Caco-2 (cell line): ENCODE measurements at regions not wholly inside any gene's neighbourhood (a gene's known extent, or its start where the extent isn't known, plus 50 kb on each side); places are given as distances from the start of the nearest gene placed in this dataset.
A peak's percentile ranks its signal among the peaks of the same experiment; 100 is the strongest.

Source experiments
- BruUV-seq: library from RNA; stranded (reverse); fragments of 400-500 nt; replicated peaks from 2 replicates; lab custom pipeline; 2021; lab: Mats Ljungman, UMichigan
- CTCF ChIA-PET: fragments of 300-600 bp; sonication (Branson Sonifier 250); formaldehyde crosslinking; loops from one replicate; lab custom pipeline; 2022; ENCODE audit warnings: antibody characterized with exemption; lab: Charles Lee
- POLR2A ChIA-PET: fragments of 300-600 bp; sonication (Branson Sonifier 250); formaldehyde crosslinking; loops from one replicate; lab custom pipeline; 2022; ENCODE audit warnings: antibody characterized with exemption; lab: Charles Lee
- DNase-seq, 2 experiments: peaks; one replicate each; pipeline versions ENCODE4 v3.0.0 to v3.0.0-alpha.2; 2020 to 2022
- H3K27me3 ChIP-seq: replicated peaks from 2 replicates; pipeline ENCODE4 v1.6.0; 2011; ENCODE audit warnings: low read length; ENCODE audit not compliant: control insufficient read depth, insufficient read depth
- H3K36me3 ChIP-seq: 2 replicates; pipeline ENCODE4 v1.5.1; 2011; ENCODE audit warnings: low read length; ENCODE audit not compliant: control insufficient read depth, insufficient read depth
- H3K4me1 ChIP-seq: fragments of 250-450 bp; sonication (Bioruptor Pico); 2 replicates; pipeline ENCODE4 v1.5.1; 2020; ENCODE audit warnings: mild to moderate bottlenecking
- H3K4me3 ChIP-seq: 2 replicates; pipeline ENCODE4 v1.5.1; 2011; ENCODE audit warnings: low read depth, mild to moderate bottlenecking, control low read depth, low read length
- H3K9me3 ChIP-seq: fragments of 250-450 bp; sonication (Bioruptor Pico); 2 replicates; pipeline ENCODE4 v1.5.1; 2020; ENCODE audit warnings: mild to moderate bottlenecking, moderate library complexity
- H3K27ac Mint-ChIP-seq: one replicate; pipeline ENCODE4 v1.8.0; 2022; ENCODE audit warnings: mixed read lengths; ENCODE audit not compliant: unreplicated experiment
- H3K27me3 Mint-ChIP-seq: one replicate; pipeline ENCODE4 v1.8.0; 2022; ENCODE audit warnings: mixed read lengths; ENCODE audit not compliant: insufficient read depth, unreplicated experiment
- H3K36me3 Mint-ChIP-seq: one replicate; pipeline ENCODE4 v1.8.0; 2022; ENCODE audit warnings: mild to moderate bottlenecking, mixed read lengths; ENCODE audit not compliant: insufficient read depth, unreplicated experiment
- H3K4me1 Mint-ChIP-seq: one replicate; pipeline ENCODE4 v1.8.0; 2022; ENCODE audit warnings: low read depth, mixed read lengths; ENCODE audit not compliant: unreplicated experiment
- H3K4me3 Mint-ChIP-seq: one replicate; pipeline ENCODE4 v1.8.0; 2022; ENCODE audit warnings: mild to moderate bottlenecking, moderate library complexity, mixed read lengths; ENCODE audit not compliant: unreplicated experiment
- H3K9me3 Mint-ChIP-seq: one replicate; pipeline ENCODE4 v1.8.0; 2022; ENCODE audit warnings: mixed read lengths; ENCODE audit not compliant: unreplicated experiment
- intact Hi-C: fragments of 100-400 bp; cut with micrococcal nuclease; formaldehyde crosslinking; loops from one replicate; pipeline ENCODE4 v1.10.0; 2022; ENCODE audit not compliant: unreplicated experiment
- TF ChIP-seq, protein P1 (sequence below), 2 experiments: fragments of 200-600 bp in 1 of 2; IDR thresholded peaks; 1 replicate in 1 of 2; 2 replicates in 1 of 2; pipeline versions ENCODE4 v1.5.1 to v1.8.0; 2011 to 2022; ENCODE audit warnings: antibody characterized with exemption in 1 of 2, control low read depth in 1 of 2, inconsistent platforms in 1 of 2, low read depth in 1 of 2, low read length in 1 of 2, mild to moderate bottlenecking in 1 of 2, moderate library complexity in 1 of 2; ENCODE audit not compliant: insufficient read depth in 1 of 2, severe bottlenecking in 1 of 2, unreplicated experiment in 1 of 2

DNA sequence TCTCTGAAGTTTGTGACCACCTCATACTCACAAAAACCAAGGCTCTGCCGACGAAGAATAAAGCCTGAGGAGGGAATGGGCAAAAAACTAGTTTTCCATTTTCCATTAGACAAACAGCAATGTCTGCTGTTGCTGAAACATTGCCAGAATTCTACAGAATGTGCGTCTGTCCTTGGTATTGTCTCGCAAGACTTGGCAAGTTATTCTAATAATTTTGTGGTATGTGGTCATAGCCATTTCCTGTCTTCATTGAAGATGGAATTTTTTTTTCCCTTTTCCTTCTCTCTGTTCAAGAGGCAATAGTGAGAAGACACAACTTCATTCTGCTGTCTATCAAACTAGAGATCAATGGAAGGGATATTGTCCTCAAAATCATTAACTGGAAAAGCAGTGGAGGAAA, 296.1 kb downstream of the RND3 start:
- Mint-ChIP-seq H3K36me3 (no peaks in the 10 kb centered on the region), H3K9me3 (no peaks in the 10 kb centered on the region), H3K4me3 (no peak overlapping the region), H3K27ac (no peak overlapping the region), H3K27me3 (no peaks in the 10 kb centered on the region), H3K4me1 (no peaks in the 10 kb centered on the region)
- ChIA-PET POLR2A (no interaction called here), CTCF (no interaction called here)
- DNase-seq, result no peak
- Histone ChIP-seq H3K4me1 (0 out of 2 replicates have a peak, but pooled peaks cover 6% of the 10 kb centered on the region), H3K9me3 (peaks cover 8% of the 10 kb centered on the region; the same call in 1 of the 2 replicates), H3K36me3 (no peaks in the 10 kb centered on the region), H3K27me3 (no peaks in the 10 kb centered on the region), H3K4me3 (no peak overlapping the region)
- BruUV-seq, result no TSS peak
- TF ChIP-seq, protein P1, sequence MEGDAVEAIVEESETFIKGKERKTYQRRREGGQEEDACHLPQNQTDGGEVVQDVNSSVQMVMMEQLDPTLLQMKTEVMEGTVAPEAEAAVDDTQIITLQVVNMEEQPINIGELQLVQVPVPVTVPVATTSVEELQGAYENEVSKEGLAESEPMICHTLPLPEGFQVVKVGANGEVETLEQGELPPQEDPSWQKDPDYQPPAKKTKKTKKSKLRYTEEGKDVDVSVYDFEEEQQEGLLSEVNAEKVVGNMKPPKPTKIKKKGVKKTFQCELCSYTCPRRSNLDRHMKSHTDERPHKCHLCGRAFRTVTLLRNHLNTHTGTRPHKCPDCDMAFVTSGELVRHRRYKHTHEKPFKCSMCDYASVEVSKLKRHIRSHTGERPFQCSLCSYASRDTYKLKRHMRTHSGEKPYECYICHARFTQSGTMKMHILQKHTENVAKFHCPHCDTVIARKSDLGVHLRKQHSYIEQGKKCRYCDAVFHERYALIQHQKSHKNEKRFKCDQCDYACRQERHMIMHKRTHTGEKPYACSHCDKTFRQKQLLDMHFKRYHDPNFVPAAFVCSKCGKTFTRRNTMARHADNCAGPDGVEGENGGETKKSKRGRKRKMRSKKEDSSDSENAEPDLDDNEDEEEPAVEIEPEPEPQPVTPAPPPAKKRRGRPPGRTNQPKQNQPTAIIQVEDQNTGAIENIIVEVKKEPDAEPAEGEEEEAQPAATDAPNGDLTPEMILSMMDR (IDR thresholded peaks at IDR 0.05; ENCODE audit: insufficient read depth in 1 of 2, low read depth in 1 of 2, low read length in 1 of 2, severe bottlenecking in 1 of 2, unreplicated experiment in 1 of 2), result no peak
- intact Hi-C loops, result no loop called here

- Histone ChIP-seq H3K27me3 (no peaks in the 10 kb centered on the region), H3K4me3 (no peak overlapping the region), H3K4me1 (0 out of 2 replicates have a peak, but pooled peaks cover 6% of the 10 kb centered on the region), H3K36me3 (no peaks in the 10 kb centered on the region), H3K9me3 (peaks cover 13% of the 10 kb centered on the region; the same call in 1 of the 2 replicates)
- Mint-ChIP-seq H3K4me3 (no peak overlapping the region), H3K9me3 (no peaks in the 10 kb centered on the region), H3K27ac (no peak overlapping the region), H3K27me3 (no peaks in the 10 kb centered on the region), H3K4me1 (no peaks in the 10 kb centered on the region), H3K36me3 (no peaks in the 10 kb centered on the region)
- POLR2A ChIA-PET, result no interaction called here
- BruUV-seq, result no TSS peak
- intact Hi-C loops, result no loop called here
- CTCF ChIA-PET, result no interaction called here
- DNase-seq, result no peak
- TF ChIP-seq, protein P1 (IDR thresholded peaks at IDR 0.05; ENCODE audit: insufficient read depth in 1 of 2, low read depth in 1 of 2, low read length in 1 of 2, severe bottlenecking in 1 of 2, unreplicated experiment in 1 of 2), result no peak
These were observed 296.9 kb downstream of the RND3 start for GRCh38 chr2:150190546-150190945.

- Histone ChIP-seq H3K9me3 (peaks cover 13% of the 10 kb centered on the region; the same call in 1 of the 2 replicates), H3K4me1 (0 out of 2 replicates have a peak, but pooled peaks cover 6% of the 10 kb centered on the region), H3K27me3 (no peaks in the 10 kb centered on the region), H3K36me3 (no peaks in the 10 kb centered on the region), H3K4me3 (no peak overlapping the region)
- ChIA-PET CTCF (no interaction called here), POLR2A (no interaction called here)
- Mint-ChIP-seq H3K9me3 (peaks cover 17% of the 10 kb centered on the region), H3K27me3 (no peaks in the 10 kb centered on the region), H3K4me3 (no peak overlapping the region), H3K27ac (peak overlapping the region; percentile 19), H3K4me1 (peaks cover 13% of the 10 kb centered on the region), H3K36me3 (peaks cover 6% of the 10 kb centered on the region)
- TF ChIP-seq, protein P1 (IDR thresholded peaks at IDR 0.05; ENCODE audit: insufficient read depth in 1 of 2, low read depth in 1 of 2, low read length in 1 of 2, severe bottlenecking in 1 of 2, unreplicated experiment in 1 of 2), result no peak
- intact Hi-C loops, result no loop called here
- no peak for DNase-seq
- no TSS peak for BruUV-seq
These were observed 298.7 kb downstream of the RND3 start for GRCh38 chr2:150188800-150189199.
